Mesendoderm (in vitro differentiated cells): ENCODE measurements at regions not wholly inside any gene's neighbourhood (a gene's known extent, or its start where the extent isn't known, plus 50 kb on each side); places are given as distances from the start of the nearest gene placed in this dataset.

ENCODE experiments used
- DNase-seq: peaks from one replicate; pipeline ENCODE4 v3.0.0; 2013
- H2AK5ac ChIP-seq: 2 replicates; pipeline ENCODE4 v1.6.1; 2013; ENCODE audit warnings: low read length, inconsistent platforms
- H2BK120ac ChIP-seq: 2 replicates; pipeline ENCODE4 v1.6.1; 2013; ENCODE audit warnings: low read depth, mild to moderate bottlenecking, low read length, moderate library complexity, mixed read lengths
- H2BK15ac ChIP-seq: replicated peaks from 2 replicates; pipeline ENCODE4 v1.6.1; 2013; ENCODE audit warnings: low read depth, mild to moderate bottlenecking, moderate library complexity
- H2BK5ac ChIP-seq: 2 replicates; pipeline ENCODE4 v1.6.1; 2013; ENCODE audit warnings: low read length, inconsistent platforms
- H3K18ac ChIP-seq: 2 replicates; pipeline ENCODE4 v1.6.1; 2013; ENCODE audit warnings: mild to moderate bottlenecking, low read length, mixed read lengths
- H3K23ac ChIP-seq: one replicate; pipeline ENCODE4 v1.6.1; 2013; ENCODE audit warnings: low read length
- H3K27ac ChIP-seq: 2 replicates; pipeline ENCODE4 v1.5.1; 2013; ENCODE audit warnings: low read depth, mild to moderate bottlenecking, inconsistent platforms, low read length, moderate library complexity
- H3K27me3 ChIP-seq: 2 replicates; pipeline ENCODE4 v1.6.1; 2013; ENCODE audit warnings: low read length, control low read depth, mild to moderate bottlenecking, inconsistent platforms; ENCODE audit not compliant: insufficient read depth, poor library complexity
- H3K36me3 ChIP-seq: 2 replicates; pipeline ENCODE4 v1.6.1; 2013; ENCODE audit warnings: low read length, inconsistent platforms; ENCODE audit not compliant: control insufficient read depth, insufficient read depth
- H3K4ac ChIP-seq: one replicate; pipeline ENCODE4 v1.6.1; 2013; ENCODE audit warnings: low read depth, mild to moderate bottlenecking, low read length, moderate library complexity
- H3K4me1 ChIP-seq: 2 replicates; pipeline ENCODE4 v1.6.1; 2013; ENCODE audit warnings: low read depth, low read length, inconsistent platforms; ENCODE audit not compliant: control insufficient read depth
- H3K4me2 ChIP-seq: 2 replicates; pipeline ENCODE4 v1.6.1; 2013; ENCODE audit warnings: low read length
- H3K4me3 ChIP-seq: 2 replicates; pipeline ENCODE4 v1.5.1; 2013; ENCODE audit warnings: mild to moderate bottlenecking, low read length
- H3K56ac ChIP-seq: one replicate; pipeline ENCODE4 v1.6.1; 2013; ENCODE audit warnings: low read length
- H3K79me1 ChIP-seq: 2 replicates; pipeline ENCODE4 v1.6.1; 2013; ENCODE audit warnings: low read length, inconsistent platforms
- H3K79me2 ChIP-seq: 2 replicates; pipeline ENCODE4 v1.6.1; 2013; ENCODE audit warnings: mild to moderate bottlenecking, low read length; ENCODE audit not compliant: control insufficient read depth, insufficient read depth
- H3K9ac ChIP-seq: 2 replicates; pipeline ENCODE4 v1.6.1; 2013; ENCODE audit warnings: low read length, inconsistent platforms
- H4K5ac ChIP-seq: one replicate; pipeline ENCODE4 v1.6.1; 2013; ENCODE audit warnings: low read length
- H4K8ac ChIP-seq: one replicate; pipeline ENCODE4 v1.6.1; 2013; ENCODE audit warnings: low read depth, mild to moderate bottlenecking, control low read depth, low read length, moderate library complexity
- WGBS: extraction: QIAGEN DNeasy Blood & Tissue Kit; methylation state at CpG from one replicate; pipeline ENCODE4 v1.1.7; 2013; ENCODE audit warnings: low lambda C conversion rate, missing lambda C conversion rate; ENCODE audit not compliant: insufficient coverage; ENCODE audit errors: extremely low coverage; 5-methylcytosine and 5-hydroxymethylcytosine counted together

- Histone ChIP-seq H3K79me1 (no peaks in the 10 kb centered on the region), H3K27ac (no peak overlapping the region), H3K4me1 (peaks cover 2% of the 10 kb centered on the region), H2BK5ac (no peak overlapping the region), H3K79me2 (no peaks in the 10 kb centered on the region), H3K23ac (no peak overlapping the region), H3K27me3 (no peaks in the 10 kb centered on the region), H4K8ac (no peak overlapping the region), H3K9ac (no peak overlapping the region), H3K18ac (no peak overlapping the region), H2BK120ac (no peak overlapping the region), H3K4ac (no peak overlapping the region), H3K4me3 (no peak overlapping the region), H3K56ac (no peak overlapping the region), H3K36me3 (no peaks in the 10 kb centered on the region), H2BK15ac (no peak overlapping the region), H2AK5ac (no peak overlapping the region), H3K4me2 (no peak overlapping the region), H4K5ac (no peak overlapping the region)
- DNase-seq, result no peak
- WGBS, result no CpG with 5 or more reads among the region's 3 CpGs
Observed at GRCh38 chr9:82491604-82492003, 503.0 kb downstream of the SPATA31D1 start.

GRCh38 chr9:82492274-82492673 lies 503.7 kb downstream of the SPATA31D1 start:
- Histone ChIP-seq H2BK15ac (no peak overlapping the region), H3K79me1 (no peaks in the 10 kb centered on the region), H3K56ac (no peak overlapping the region), H3K18ac (no peak overlapping the region), H3K27me3 (no peaks in the 10 kb centered on the region), H2BK5ac (no peak overlapping the region), H3K4ac (no peak overlapping the region), H4K8ac (no peak overlapping the region), H3K4me3 (no peak overlapping the region), H3K4me1 (peaks cover 2% of the 10 kb centered on the region), H4K5ac (no peak overlapping the region), H3K36me3 (no peaks in the 10 kb centered on the region), H3K23ac (no peak overlapping the region), H2BK120ac (no peak overlapping the region), H2AK5ac (no peak overlapping the region), H3K9ac (no peak overlapping the region), H3K4me2 (no peak overlapping the region), H3K79me2 (no peaks in the 10 kb centered on the region), H3K27ac (no peak overlapping the region)
- DNase-seq, result no peak
- WGBS, result no CpG with 5 or more reads among the region's 4 CpGs

- Histone ChIP-seq H2BK5ac (no peak overlapping the region), H3K4ac (no peak overlapping the region), H3K79me1 (no peaks in the 10 kb centered on the region), H4K5ac (no peak overlapping the region), H3K18ac (no peak overlapping the region), H3K79me2 (no peaks in the 10 kb centered on the region), H3K4me3 (no peak overlapping the region), H3K56ac (no peak overlapping the region), H2BK15ac (no peak overlapping the region), H3K23ac (no peak overlapping the region), H3K36me3 (no peaks in the 10 kb centered on the region), H3K27ac (no peak overlapping the region), H3K27me3 (no peaks in the 10 kb centered on the region), H2BK120ac (no peak overlapping the region), H3K9ac (no peak overlapping the region), H3K4me2 (no peak overlapping the region), H4K8ac (no peak overlapping the region), H3K4me1 (no peaks in the 10 kb centered on the region), H2AK5ac (no peak overlapping the region)
- no peak for DNase-seq
- WGBS, result no CpG with 5 or more reads among the region's 16 CpGs
Observed at GRCh38 chr9:82495884-82496777, 507.6 kb downstream of the SPATA31D1 start.

GRCh38 chr9:82498541-82499317 lies 510.2 kb downstream of the SPATA31D1 start:
- no peak overlapping the region for H2BK15ac ChIP-seq
- H3K79me2 ChIP-seq, result no peaks in the 10 kb centered on the region
- H4K8ac ChIP-seq, result no peak overlapping the region
- H3K23ac ChIP-seq, result no peak overlapping the region
- H4K5ac ChIP-seq, result no peak overlapping the region
- no peak overlapping the region for H3K4me3 ChIP-seq
- H3K27me3 ChIP-seq, result no peaks in the 10 kb centered on the region
- no peak overlapping the region for H3K27ac ChIP-seq
- H3K56ac ChIP-seq, result no peak overlapping the region
- no peak overlapping the region for H2AK5ac ChIP-seq
- no peak for DNase-seq
- WGBS, result no CpG with 5 or more reads among the region's 3 CpGs
- H2BK120ac ChIP-seq, result no peak overlapping the region
- H3K4me2 ChIP-seq, result no peak overlapping the region
- H3K4me1 ChIP-seq, result no peaks in the 10 kb centered on the region
- no peak overlapping the region for H3K18ac ChIP-seq
- H3K36me3 ChIP-seq, result no peaks in the 10 kb centered on the region
- no peaks in the 10 kb centered on the region for H3K79me1 ChIP-seq
- no peak overlapping the region for H3K4ac ChIP-seq
- no peak overlapping the region for H2BK5ac ChIP-seq
- no peak overlapping the region for H3K9ac ChIP-seq

- Histone ChIP-seq H3K56ac (no peak overlapping the region), H4K8ac (no peak overlapping the region), H2BK5ac (no peak overlapping the region), H2AK5ac (no peak overlapping the region), H2BK120ac (no peak overlapping the region), H3K79me1 (no peaks in the 10 kb centered on the region), H3K4me3 (no peak overlapping the region), H3K4ac (no peak overlapping the region), H3K27ac (no peak overlapping the region), H3K36me3 (no peaks in the 10 kb centered on the region), H3K23ac (no peak overlapping the region), H3K79me2 (no peaks in the 10 kb centered on the region), H3K4me1 (no peaks in the 10 kb centered on the region), H2BK15ac (no peak overlapping the region), H3K9ac (no peak overlapping the region), H3K27me3 (no peaks in the 10 kb centered on the region), H3K18ac (no peak overlapping the region), H4K5ac (no peak overlapping the region), H3K4me2 (no peak overlapping the region)
- no peak for DNase-seq
Observed at GRCh38 chr9:82499337-82499736, 510.8 kb downstream of the SPATA31D1 start.
